Panc1 (cell line): ENCODE measurements at regions not wholly inside any gene's neighbourhood (a gene's known extent, or its start where the extent isn't known, plus 50 kb on each side); places are given as distances from the start of the nearest gene placed in this dataset.

ENCODE experiments used
- POLR2AphosphoS5 ChIP-seq: IDR thresholded peaks from 2 replicates; pipeline ENCODE4 v1.6.1; 2012; ENCODE audit warnings: mild to moderate bottlenecking, low read depth, low read length, moderate library complexity
- TF ChIP-seq, protein P1 (sequence below): fragments of 450-650 bp; IDR thresholded peaks from 2 replicates; pipeline ENCODE4 v1.5.1; 2017; ENCODE audit warnings: mild to moderate bottlenecking

DNA sequence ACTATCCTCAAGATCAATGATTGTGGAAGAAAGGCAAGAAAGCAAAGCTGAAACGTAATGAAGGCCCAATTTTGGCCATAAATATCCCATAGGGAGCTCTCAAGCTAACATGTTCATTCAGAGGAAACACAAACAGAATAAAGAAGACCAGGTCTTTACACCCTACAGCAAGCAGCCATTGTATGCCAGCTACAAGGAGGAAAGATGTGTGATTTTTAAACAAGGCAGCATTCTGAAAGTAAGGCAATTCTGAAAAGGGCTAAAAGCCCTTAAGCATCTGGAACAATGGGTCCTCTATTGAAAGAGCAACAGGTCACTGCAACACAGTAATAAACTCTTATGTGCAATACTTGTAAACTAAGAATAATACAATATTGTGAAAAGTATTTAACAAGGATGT, 1002.4 kb downstream of the SLITRK1 start:
- TF ChIP-seq, protein P1, sequence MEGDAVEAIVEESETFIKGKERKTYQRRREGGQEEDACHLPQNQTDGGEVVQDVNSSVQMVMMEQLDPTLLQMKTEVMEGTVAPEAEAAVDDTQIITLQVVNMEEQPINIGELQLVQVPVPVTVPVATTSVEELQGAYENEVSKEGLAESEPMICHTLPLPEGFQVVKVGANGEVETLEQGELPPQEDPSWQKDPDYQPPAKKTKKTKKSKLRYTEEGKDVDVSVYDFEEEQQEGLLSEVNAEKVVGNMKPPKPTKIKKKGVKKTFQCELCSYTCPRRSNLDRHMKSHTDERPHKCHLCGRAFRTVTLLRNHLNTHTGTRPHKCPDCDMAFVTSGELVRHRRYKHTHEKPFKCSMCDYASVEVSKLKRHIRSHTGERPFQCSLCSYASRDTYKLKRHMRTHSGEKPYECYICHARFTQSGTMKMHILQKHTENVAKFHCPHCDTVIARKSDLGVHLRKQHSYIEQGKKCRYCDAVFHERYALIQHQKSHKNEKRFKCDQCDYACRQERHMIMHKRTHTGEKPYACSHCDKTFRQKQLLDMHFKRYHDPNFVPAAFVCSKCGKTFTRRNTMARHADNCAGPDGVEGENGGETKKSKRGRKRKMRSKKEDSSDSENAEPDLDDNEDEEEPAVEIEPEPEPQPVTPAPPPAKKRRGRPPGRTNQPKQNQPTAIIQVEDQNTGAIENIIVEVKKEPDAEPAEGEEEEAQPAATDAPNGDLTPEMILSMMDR: no peak
- no peak for TF ChIP-seq POLR2AphosphoS5
